ENCODE measurements at regions not wholly inside any gene's neighbourhood (a gene's known extent, or its start where the extent isn't known, plus 50 kb on each side); places are given as distances from the start of the nearest gene placed in this dataset.

DNA sequence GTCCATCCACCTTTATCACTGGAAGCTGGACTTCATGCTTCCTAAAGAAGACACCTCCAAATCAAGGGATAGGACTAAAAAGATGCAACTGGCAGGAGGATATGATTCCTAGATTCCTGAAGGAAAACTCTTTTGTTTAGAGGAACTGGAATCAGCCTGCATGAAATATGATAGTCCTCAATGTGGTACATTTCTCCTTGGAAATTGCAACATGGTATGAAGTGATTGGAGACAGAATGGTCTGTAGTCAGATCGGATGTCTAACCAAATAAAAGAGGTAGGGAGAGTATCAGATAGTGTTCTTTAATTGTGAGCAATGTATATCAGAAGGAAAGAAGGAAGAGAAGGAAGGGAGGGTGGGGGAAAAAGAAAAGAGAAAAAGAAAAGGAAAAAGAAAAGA, 116.1 kb upstream of the FSTL4 start:
- H3K27me3 ChIP-seq (replicated peaks; ENCODE audit: insufficient read depth, low read depth, low read length, poor library complexity): no peaks in the 10 kb centered on the region
- ChIA-PET CTCF (no interaction called here), POLR2A (ENCODE audit: low non-redundant PET) (no interaction called here)
- intact Hi-C loops (cut with micrococcal nuclease; ENCODE audit: unreplicated experiment): no loop called here
- no peak overlapping the region for H3K4me3 ChIP-seq (ENCODE audit: low read depth, low read length, poor library complexity, severe bottlenecking)
- no TSS peak for BruUV-seq (replicated peaks)
- no peaks in the 10 kb centered on the region for H3K36me3 ChIP-seq (ENCODE audit: insufficient read depth, low read length, poor library complexity, severe bottlenecking)
- TF ChIP-seq, protein P1, sequence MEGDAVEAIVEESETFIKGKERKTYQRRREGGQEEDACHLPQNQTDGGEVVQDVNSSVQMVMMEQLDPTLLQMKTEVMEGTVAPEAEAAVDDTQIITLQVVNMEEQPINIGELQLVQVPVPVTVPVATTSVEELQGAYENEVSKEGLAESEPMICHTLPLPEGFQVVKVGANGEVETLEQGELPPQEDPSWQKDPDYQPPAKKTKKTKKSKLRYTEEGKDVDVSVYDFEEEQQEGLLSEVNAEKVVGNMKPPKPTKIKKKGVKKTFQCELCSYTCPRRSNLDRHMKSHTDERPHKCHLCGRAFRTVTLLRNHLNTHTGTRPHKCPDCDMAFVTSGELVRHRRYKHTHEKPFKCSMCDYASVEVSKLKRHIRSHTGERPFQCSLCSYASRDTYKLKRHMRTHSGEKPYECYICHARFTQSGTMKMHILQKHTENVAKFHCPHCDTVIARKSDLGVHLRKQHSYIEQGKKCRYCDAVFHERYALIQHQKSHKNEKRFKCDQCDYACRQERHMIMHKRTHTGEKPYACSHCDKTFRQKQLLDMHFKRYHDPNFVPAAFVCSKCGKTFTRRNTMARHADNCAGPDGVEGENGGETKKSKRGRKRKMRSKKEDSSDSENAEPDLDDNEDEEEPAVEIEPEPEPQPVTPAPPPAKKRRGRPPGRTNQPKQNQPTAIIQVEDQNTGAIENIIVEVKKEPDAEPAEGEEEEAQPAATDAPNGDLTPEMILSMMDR (conservative IDR thresholded peaks at IDR 0.05; ENCODE audit: low read depth, low read length): no peak
- TF ChIP-seq EZH2 (IDR thresholded peaks at IDR 0.05; ENCODE audit: borderline replicate concordance, low read depth, low read length, poor library complexity, severe bottlenecking): no peak
- no peaks in the 10 kb centered on the region for H3K4me1 ChIP-seq (ENCODE audit: insufficient read depth, low read length, poor library complexity, severe bottlenecking)
- no peaks in the 10 kb centered on the region for H3K9me3 ChIP-seq (ENCODE audit: low read depth, low read length, poor library complexity, severe bottlenecking)
- no peak overlapping the region for H3K27ac ChIP-seq (ENCODE audit: low read depth, low read length, poor library complexity, severe bottlenecking)
- no peak for DNase-seq (ENCODE audit: low spot score)

DNA sequence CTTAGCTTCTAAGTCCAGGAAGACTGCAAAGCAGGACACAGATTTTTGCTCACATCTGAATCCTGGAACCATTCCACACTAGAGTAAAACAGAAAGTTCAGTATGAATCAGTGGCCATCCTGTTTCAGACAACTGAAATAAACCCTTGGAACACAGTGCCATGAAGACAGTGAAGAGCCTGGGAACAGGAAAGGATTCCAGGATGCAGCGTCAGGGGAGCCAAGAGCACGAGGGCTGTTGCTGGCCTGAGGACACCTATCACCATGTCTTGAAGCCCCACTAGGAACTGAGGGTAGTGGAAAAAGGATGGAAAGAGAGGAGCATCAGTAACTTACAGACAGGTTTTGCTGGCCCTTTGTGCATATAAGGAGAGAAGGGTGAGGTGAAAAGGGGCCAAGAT, 115.3 kb upstream of the FSTL4 start:
- Histone ChIP-seq H3K27me3 (replicated peaks; ENCODE audit: insufficient read depth, low read depth, low read length, poor library complexity) (no peaks in the 10 kb centered on the region), H3K36me3 (ENCODE audit: insufficient read depth, low read length, poor library complexity, severe bottlenecking) (no peaks in the 10 kb centered on the region), H3K9me3 (ENCODE audit: low read depth, low read length, poor library complexity, severe bottlenecking) (no peaks in the 10 kb centered on the region), H3K4me3 (ENCODE audit: low read depth, low read length, poor library complexity, severe bottlenecking) (no peak overlapping the region), H3K4me1 (ENCODE audit: insufficient read depth, low read length, poor library complexity, severe bottlenecking) (no peaks in the 10 kb centered on the region), H3K27ac (ENCODE audit: low read depth, low read length, poor library complexity, severe bottlenecking) (no peak overlapping the region)
- ChIA-PET POLR2A (ENCODE audit: low non-redundant PET) (no interaction called here), CTCF (no interaction called here)
- DNase-seq (ENCODE audit: low spot score): no peak
- no peak for TF ChIP-seq EZH2 (IDR thresholded peaks at IDR 0.05; ENCODE audit: borderline replicate concordance, low read depth, low read length, poor library complexity, severe bottlenecking)
- TF ChIP-seq, protein P1 (conservative IDR thresholded peaks at IDR 0.05; ENCODE audit: low read depth, low read length): no peak
- no TSS peak for BruUV-seq (replicated peaks)
- intact Hi-C loops (cut with micrococcal nuclease; ENCODE audit: unreplicated experiment): no loop called here

DNA sequence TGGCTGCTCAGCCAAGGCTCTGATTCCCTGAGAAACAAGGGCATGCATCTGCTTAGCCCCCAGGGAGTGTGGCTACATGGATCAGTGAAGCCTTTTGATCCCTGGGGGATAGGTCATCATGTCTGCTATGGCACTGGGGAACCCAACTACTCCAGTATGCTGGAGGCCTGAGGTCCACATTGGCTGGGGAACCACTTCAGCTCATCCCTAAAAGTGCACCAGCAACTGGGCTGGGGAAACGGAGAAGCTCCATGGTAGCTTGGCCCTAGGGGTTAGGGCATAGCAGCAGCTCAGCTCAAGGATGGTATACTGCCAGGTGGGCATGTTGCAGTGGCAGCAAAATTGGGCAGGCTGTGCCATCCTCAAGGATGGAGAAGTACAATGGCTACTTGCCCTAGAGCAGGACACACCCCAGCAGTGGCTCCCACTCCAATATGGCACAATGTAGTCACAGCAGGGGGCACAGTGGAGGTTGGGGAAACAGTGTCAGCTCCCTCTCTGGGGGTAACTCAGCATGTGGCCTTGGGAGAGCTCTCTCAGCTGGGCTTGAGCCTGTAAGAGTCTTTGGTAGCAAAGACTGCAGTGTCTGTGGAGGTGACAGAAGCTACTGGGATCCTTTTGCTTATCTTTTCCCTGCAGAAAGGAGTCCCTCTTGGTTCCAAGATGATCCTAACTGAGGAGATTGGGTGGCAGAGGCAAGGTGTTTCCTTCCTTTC, 111.5 kb upstream of the FSTL4 start:
- BruUV-seq (replicated peaks): no TSS peak
- intact Hi-C loops (cut with micrococcal nuclease; ENCODE audit: unreplicated experiment): no loop called here
- Histone ChIP-seq H3K27ac (ENCODE audit: low read depth, low read length, poor library complexity, severe bottlenecking) (no peak overlapping the region), H3K27me3 (replicated peaks; ENCODE audit: insufficient read depth, low read depth, low read length, poor library complexity) (no peaks in the 10 kb centered on the region), H3K36me3 (ENCODE audit: insufficient read depth, low read length, poor library complexity, severe bottlenecking) (no peaks in the 10 kb centered on the region), H3K9me3 (ENCODE audit: low read depth, low read length, poor library complexity, severe bottlenecking) (peaks cover 4% of the 10 kb centered on the region), H3K4me3 (ENCODE audit: low read depth, low read length, poor library complexity, severe bottlenecking) (no peak overlapping the region), H3K4me1 (ENCODE audit: insufficient read depth, low read length, poor library complexity, severe bottlenecking) (no peaks in the 10 kb centered on the region)
- no peak for TF ChIP-seq EZH2 (IDR thresholded peaks at IDR 0.05; ENCODE audit: borderline replicate concordance, low read depth, low read length, poor library complexity, severe bottlenecking)
- TF ChIP-seq, protein P1 (conservative IDR thresholded peaks at IDR 0.05; ENCODE audit: low read depth, low read length): no peak
- ChIA-PET CTCF (no interaction called here), POLR2A (ENCODE audit: low non-redundant PET) (no interaction called here)
- DNase-seq (ENCODE audit: low spot score): no peak
